Activated naive CD4-positive, alpha-beta T cell (primary cell): ENCODE measurements at regions not wholly inside any gene's neighbourhood (a gene's known extent, or its start where the extent isn't known, plus 50 kb on each side); places are given as distances from the start of the nearest gene placed in this dataset.

Source experiments
- DNase-seq, 4 experiments: peaks; one replicate each; lab custom pipeline; 2025; lab: John Stamatoyannopoulos, UW

GRCh38 chr1:244265507-244265906 lies 186.2 kb downstream of the ADSS2 start:
- DNase-seq, result no peak

GRCh38 chr1:244269169-244269568 lies 182.5 kb downstream of the ADSS2 start:
- no peak for DNase-seq

GRCh38 chr1:244271004-244271403 lies 180.7 kb downstream of the ADSS2 start:
- DNase-seq, result no peak

GRCh38 chr1:244271691-244272308 lies 179.9 kb downstream of the ADSS2 start:
- DNase-seq, result no peak

GRCh38 chr1:244272471-244273261 lies 179.0 kb downstream of the ADSS2 start:
- peak; percentile 5 to 55 (median 28) for DNase-seq

GRCh38 chr1:244273262-244273844 lies 178.4 kb downstream of the ADSS2 start:
- no peak for DNase-seq

GRCh38 chr1:244273845-244274619 lies 177.7 kb downstream of the ADSS2 start:
- no peak for DNase-seq

- DNase-seq, result no peak
These were observed 175.1 kb downstream of the ADSS2 start for GRCh38 chr1:244276646-244277045.

GRCh38 chr1:244280201-244280600 lies 171.5 kb downstream of the ADSS2 start:
- no peak for DNase-seq

- DNase-seq, result no peak
These were observed 170.8 kb downstream of the ADSS2 start for GRCh38 chr1:244280859-244281258.

- DNase-seq, result no peak
These were observed 167.9 kb downstream of the ADSS2 start for GRCh38 chr1:244283772-244284171.

GRCh38 chr1:244284641-244285156 lies 167.0 kb downstream of the ADSS2 start:
- DNase-seq, result no peak

- no peak for DNase-seq
These were observed 165.4 kb downstream of the ADSS2 start for GRCh38 chr1:244286341-244286740.

GRCh38 chr1:244287726-244288125 lies 164.0 kb downstream of the ADSS2 start:
- DNase-seq, result no peak

GRCh38 chr1:244288663-244289062 lies 163.0 kb downstream of the ADSS2 start:
- no peak for DNase-seq

- no peak for DNase-seq
These were observed 161.5 kb downstream of the ADSS2 start for GRCh38 chr1:244289991-244290785.

GRCh38 chr1:244291236-244292201 lies 160.2 kb downstream of the ADSS2 start:
- no peak for DNase-seq

- no peak for DNase-seq
These were observed 157.0 kb downstream of the ADSS2 start for GRCh38 chr1:244294599-244295224.

GRCh38 chr1:244296003-244296402 lies 155.7 kb downstream of the ADSS2 start:
- no peak for DNase-seq

GRCh38 chr1:244296447-244296846 lies 155.3 kb downstream of the ADSS2 start:
- no peak for DNase-seq
